Keratinocyte (primary cell): ENCODE measurements at regions not wholly inside any gene's neighbourhood (a gene's known extent, or its start where the extent isn't known, plus 50 kb on each side); places are given as distances from the start of the nearest gene placed in this dataset.

ENCODE experiments used
- DNase-seq: peaks from one replicate; pipeline ENCODE4 v3.0.0-alpha.2; 2011; ENCODE audit warnings: low read depth, missing footprints, low spot score
- FAIRE-seq: peaks from 2 replicates; lab custom pipeline; 2011; peaks lifted over from hg19 to GRCh38; lab: Jason Lieb, UNC
- H2AFZ ChIP-seq: 2 replicates; pipeline ENCODE4 v1.6.0; 2012; ENCODE audit warnings: low read length, control low read depth, inconsistent platforms; ENCODE audit not compliant: control insufficient read depth
- H3K27ac ChIP-seq: 2 replicates; pipeline ENCODE4 v1.5.1; 2011; ENCODE audit warnings: low read length; ENCODE audit not compliant: control insufficient read depth, insufficient read depth
- H3K27me3 ChIP-seq: 3 replicates; pipeline ENCODE4 v1.6.0; 2011; ENCODE audit warnings: low read length; ENCODE audit not compliant: control insufficient read depth, insufficient read depth; ENCODE audit errors: extremely low read depth
- H3K36me3 ChIP-seq, 2 experiments: 2 replicates in 1 of 2; 3 replicates in 1 of 2; pipeline ENCODE4 v1.5.1; 2011; ENCODE audit warnings: low read length in 2 of 2, mild to moderate bottlenecking in 1 of 2; ENCODE audit not compliant: control insufficient read depth in 2 of 2, insufficient read depth in 2 of 2; ENCODE audit errors: extremely low read depth in 1 of 2
- H3K4me1 ChIP-seq: 3 replicates; pipeline ENCODE4 v1.5.1; 2011; ENCODE audit warnings: low read length; ENCODE audit not compliant: control insufficient read depth, insufficient read depth; ENCODE audit errors: extremely low read depth
- H3K4me2 ChIP-seq: 3 replicates; pipeline ENCODE4 v1.6.0; 2011; ENCODE audit warnings: low read depth, low read length; ENCODE audit not compliant: control insufficient read depth, insufficient read depth; ENCODE audit errors: extremely low read depth
- H3K4me3 ChIP-seq, 3 experiments: fragments of 200-600 bp in 1 of 3; sonication (generic) in 1 of 3; 2 replicates in 2 of 3; 3 replicates in 1 of 3; pipeline ENCODE4 v1.5.1; 2011 to 2016; ENCODE audit warnings: low read length in 3 of 3, mild to moderate bottlenecking in 3 of 3, control low read depth in 2 of 3, inconsistent platforms in 1 of 3, low read depth in 1 of 3, mixed read lengths in 1 of 3, mixed run types in 1 of 3, moderate library complexity in 1 of 3; ENCODE audit not compliant: control insufficient read depth in 2 of 3, insufficient read depth in 2 of 3; ENCODE audit errors: extremely low read depth in 1 of 3
- H3K79me2 ChIP-seq: 2 replicates; pipeline ENCODE4 v1.6.0; 2012; ENCODE audit warnings: low read length; ENCODE audit not compliant: control insufficient read depth, insufficient read depth
- H3K9ac ChIP-seq: 3 replicates; pipeline ENCODE4 v1.6.0; 2011; ENCODE audit warnings: low read length; ENCODE audit not compliant: control insufficient read depth, insufficient read depth; ENCODE audit errors: extremely low read depth
- H3K9me1 ChIP-seq: 3 replicates; pipeline ENCODE4 v1.6.0; 2011; ENCODE audit warnings: low read length; ENCODE audit not compliant: control insufficient read depth, insufficient read depth; ENCODE audit errors: extremely low read depth
- H3K9me3 ChIP-seq: 2 replicates; pipeline ENCODE4 v1.5.1; 2012; ENCODE audit warnings: low read depth, low read length; ENCODE audit not compliant: control insufficient read depth
- H4K20me1 ChIP-seq: 3 replicates; pipeline ENCODE4 v1.6.0; 2011; ENCODE audit warnings: low read length; ENCODE audit not compliant: control insufficient read depth, insufficient read depth; ENCODE audit errors: extremely low read depth
- EZH2 ChIP-seq: IDR thresholded peaks from one replicate; pipeline ENCODE4 v1.6.1; 2012; ENCODE audit warnings: inconsistent platforms, mild to moderate bottlenecking, low read length, moderate library complexity
- dilution Hi-C: fragments of 300-500 bp; cut with MboI; formaldehyde crosslinking; loops from one replicate; pipeline ENCODE4 v1.7.0; 2020; ENCODE audit warnings: low sequenced_read_pairs; ENCODE audit not compliant: extremely low pct_ligation_motif_present
- TF ChIP-seq, protein P1 (sequence below), 3 experiments: IDR thresholded peaks in 1 of 3; conservative IDR thresholded peaks in 1 of 3; optimal IDR thresholded peaks in 1 of 3; 2 replicates in 2 of 3; 3 replicates in 1 of 3; pipeline versions ENCODE3 to v1.5.1; 2011; ENCODE audit warnings: low read length in 3 of 3, mild to moderate bottlenecking in 3 of 3, moderate library complexity in 2 of 3, control low read depth in 1 of 3, inconsistent platforms in 1 of 3; ENCODE audit not compliant: insufficient read depth in 2 of 3; ENCODE audit errors: extremely low read depth in 1 of 3

DNA sequence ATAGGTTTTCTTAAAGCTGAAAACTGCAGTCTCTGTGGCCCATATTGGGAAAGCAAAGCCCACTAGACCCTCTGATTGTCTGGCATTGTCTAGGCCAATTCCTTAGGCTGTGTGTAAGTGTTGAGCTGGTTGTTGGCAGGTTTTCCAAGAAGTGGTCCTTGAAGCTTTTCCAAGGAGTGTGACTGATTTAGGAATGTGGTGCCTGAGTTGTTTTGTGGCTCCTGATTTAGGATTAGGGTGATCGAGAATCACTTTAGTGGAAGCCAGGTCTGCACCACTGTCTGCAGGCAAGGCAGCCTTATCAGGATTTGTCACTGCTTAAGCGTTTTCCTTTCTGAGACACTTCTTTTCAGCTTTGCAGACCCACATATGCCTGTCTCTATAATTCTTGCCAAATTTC lies 339.0 kb upstream of the DDX53 start:
- H3K4me1 ChIP-seq: no peaks in the 10 kb centered on the region
- no peaks in the 10 kb centered on the region for H3K9me1 ChIP-seq
- no peak overlapping the region for H3K9ac ChIP-seq
- H3K4me2 ChIP-seq: no peak overlapping the region
- no peak overlapping the region for H2AFZ ChIP-seq
- FAIRE-seq (no peak), DNase-seq (no peak)
- no peak for TF ChIP-seq EZH2
- TF ChIP-seq, protein P1, sequence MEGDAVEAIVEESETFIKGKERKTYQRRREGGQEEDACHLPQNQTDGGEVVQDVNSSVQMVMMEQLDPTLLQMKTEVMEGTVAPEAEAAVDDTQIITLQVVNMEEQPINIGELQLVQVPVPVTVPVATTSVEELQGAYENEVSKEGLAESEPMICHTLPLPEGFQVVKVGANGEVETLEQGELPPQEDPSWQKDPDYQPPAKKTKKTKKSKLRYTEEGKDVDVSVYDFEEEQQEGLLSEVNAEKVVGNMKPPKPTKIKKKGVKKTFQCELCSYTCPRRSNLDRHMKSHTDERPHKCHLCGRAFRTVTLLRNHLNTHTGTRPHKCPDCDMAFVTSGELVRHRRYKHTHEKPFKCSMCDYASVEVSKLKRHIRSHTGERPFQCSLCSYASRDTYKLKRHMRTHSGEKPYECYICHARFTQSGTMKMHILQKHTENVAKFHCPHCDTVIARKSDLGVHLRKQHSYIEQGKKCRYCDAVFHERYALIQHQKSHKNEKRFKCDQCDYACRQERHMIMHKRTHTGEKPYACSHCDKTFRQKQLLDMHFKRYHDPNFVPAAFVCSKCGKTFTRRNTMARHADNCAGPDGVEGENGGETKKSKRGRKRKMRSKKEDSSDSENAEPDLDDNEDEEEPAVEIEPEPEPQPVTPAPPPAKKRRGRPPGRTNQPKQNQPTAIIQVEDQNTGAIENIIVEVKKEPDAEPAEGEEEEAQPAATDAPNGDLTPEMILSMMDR (optimal IDR thresholded peaks at IDR 0.05 in 1 of 3, IDR thresholded peaks at IDR 0.05 in 1 of 3, conservative IDR thresholded peaks at IDR 0.05 in 1 of 3; ENCODE audit: extremely low read depth in 1 of 3, insufficient read depth in 2 of 3, low read length in 3 of 3): no peak
- no peaks in the 10 kb centered on the region for H3K27me3 ChIP-seq
- H4K20me1 ChIP-seq: no peaks in the 10 kb centered on the region
- no peak overlapping the region for H3K27ac ChIP-seq
- H3K4me3 ChIP-seq: no peak overlapping the region
- dilution Hi-C loops: no loop called here
- H3K79me2 ChIP-seq: no peaks in the 10 kb centered on the region
- no peaks in the 10 kb centered on the region for H3K9me3 ChIP-seq
- H3K36me3 ChIP-seq: no peaks in the 10 kb centered on the region

DNA sequence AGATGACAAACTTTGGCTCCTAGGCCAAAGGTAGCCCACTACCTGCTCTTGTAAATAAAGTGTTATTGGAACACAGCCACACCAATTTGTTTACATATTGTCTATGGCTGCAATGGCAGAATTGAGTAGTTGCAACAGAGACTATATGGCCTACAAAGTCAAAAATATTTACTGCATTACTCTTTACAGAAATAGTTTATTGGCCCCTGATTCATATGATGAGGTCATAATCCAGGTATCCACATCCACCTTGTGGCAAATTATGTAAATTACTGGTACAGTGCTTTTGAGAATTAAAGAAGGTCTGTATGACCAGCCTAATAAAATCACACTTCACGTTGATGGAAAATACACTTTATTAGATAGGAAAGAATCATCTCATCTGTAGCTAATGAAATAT lies 337.0 kb upstream of the DDX53 start:
- no peak for FAIRE-seq
- no peak for TF ChIP-seq EZH2
- TF ChIP-seq, protein P1 (optimal IDR thresholded peaks at IDR 0.05 in 1 of 3, IDR thresholded peaks at IDR 0.05 in 1 of 3, conservative IDR thresholded peaks at IDR 0.05 in 1 of 3; ENCODE audit: extremely low read depth in 1 of 3, insufficient read depth in 2 of 3, low read length in 3 of 3): no peak

More for the DNA sequence above, 337.0 kb upstream of the DDX53 start:
- no peak overlapping the region for H3K27ac ChIP-seq
- dilution Hi-C loops: no loop called here
- no peak for DNase-seq
- no peaks in the 10 kb centered on the region for H3K9me3 ChIP-seq
- H3K4me2 ChIP-seq: no peak overlapping the region
- H2AFZ ChIP-seq: no peak overlapping the region
- no peaks in the 10 kb centered on the region for H3K79me2 ChIP-seq
- no peak overlapping the region for H3K9ac ChIP-seq
- H3K4me1 ChIP-seq: no peaks in the 10 kb centered on the region
- no peak overlapping the region for H3K4me3 ChIP-seq
- H4K20me1 ChIP-seq: no peaks in the 10 kb centered on the region
- no peaks in the 10 kb centered on the region for H3K27me3 ChIP-seq
- no peaks in the 10 kb centered on the region for H3K36me3 ChIP-seq
- no peaks in the 10 kb centered on the region for H3K9me1 ChIP-seq
